ENCODE measurements at regions not wholly inside any gene's neighbourhood (a gene's known extent, or its start where the extent isn't known, plus 50 kb on each side); places are given as distances from the start of the nearest gene placed in this dataset.

DNA sequence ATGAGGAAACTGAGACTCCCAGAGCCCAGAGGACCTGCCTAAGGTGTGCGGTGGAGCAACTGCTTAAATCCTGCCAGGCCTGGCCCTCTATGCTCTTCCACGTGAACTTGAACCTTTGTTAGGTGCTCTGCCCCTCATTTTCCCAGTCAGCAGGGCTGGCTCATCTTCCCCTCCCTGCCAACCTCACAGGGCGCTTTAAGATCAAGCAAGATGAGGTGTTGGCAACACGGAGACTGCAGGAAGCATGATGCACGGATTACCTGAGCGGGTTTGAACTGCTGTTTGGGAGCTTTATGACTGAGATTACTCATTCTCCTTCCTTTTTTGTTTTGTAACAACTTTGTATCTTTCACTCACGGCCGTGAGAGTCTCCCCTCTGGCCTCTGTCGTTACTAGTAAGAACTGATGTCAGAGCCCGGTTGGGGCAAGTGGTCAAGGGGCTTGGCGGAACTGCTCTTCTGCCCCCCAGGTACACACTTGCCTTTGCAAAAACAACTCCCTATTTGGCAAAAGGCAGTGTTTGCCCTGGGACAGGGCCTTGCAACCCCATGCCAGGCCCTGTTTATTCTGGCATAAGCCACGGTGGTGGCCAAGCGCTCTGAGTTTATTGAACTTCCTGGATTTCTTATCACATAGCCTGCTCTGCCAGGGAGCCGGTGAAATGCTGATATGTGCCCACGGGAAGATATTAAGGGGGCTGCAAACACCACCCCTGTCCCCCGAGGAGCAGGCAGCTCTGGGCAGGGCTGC, 127.8 kb downstream of the INHBB start:
- no peak for TF ChIP-seq CTCF (IDR thresholded peaks at IDR 0.05; ENCODE audit: low read length)
- TF ChIP-seq EZH2phosphoT487 (IDR thresholded peaks at IDR 0.05; ENCODE audit: low read length): no peak
- TF ChIP-seq EZH2 (optimal IDR thresholded peaks at IDR 0.05; ENCODE audit: low read depth, low read length): no peak

Measured in MM.1S (cell line).